Mesenchymal stem cell (in vitro differentiated cells and primary cell): ENCODE measurements at regions not wholly inside any gene's neighbourhood (a gene's known extent, or its start where the extent isn't known, plus 50 kb on each side); places are given as distances from the start of the nearest gene placed in this dataset.

Source experiments
- DNase-seq: peaks from one replicate; pipeline ENCODE4 v3.0.0-alpha.2; 2013
- H2AFZ ChIP-seq: one replicate; pipeline ENCODE4 v1.6.1; 2013; ENCODE audit warnings: low read depth, mild to moderate bottlenecking, control low read depth, inconsistent platforms, low read length, moderate library complexity
- H2AK5ac ChIP-seq: 2 replicates; pipeline ENCODE4 v1.6.1; 2013; ENCODE audit warnings: low read length, moderate library complexity, mild to moderate bottlenecking, inconsistent platforms; ENCODE audit not compliant: severe bottlenecking
- H2BK120ac ChIP-seq: one replicate; pipeline ENCODE4 v1.6.1; 2013; ENCODE audit warnings: low read depth, mild to moderate bottlenecking, inconsistent platforms, low read length, moderate library complexity
- H2BK12ac ChIP-seq, 2 experiments: one replicate each; pipeline ENCODE4 v1.6.1; 2013; ENCODE audit warnings: inconsistent platforms in 2 of 2, low read length in 2 of 2, mild to moderate bottlenecking in 2 of 2, moderate library complexity in 2 of 2, control low read depth in 1 of 2
- H2BK15ac ChIP-seq: one replicate; pipeline ENCODE4 v1.6.1; 2013; ENCODE audit warnings: mild to moderate bottlenecking, low read depth, inconsistent platforms; ENCODE audit not compliant: poor library complexity, severe bottlenecking
- H2BK5ac ChIP-seq: 2 replicates; pipeline ENCODE4 v1.6.1; 2013; ENCODE audit warnings: low read depth, mild to moderate bottlenecking, low read length, control low read depth, inconsistent platforms; ENCODE audit not compliant: poor library complexity, severe bottlenecking
- H3K14ac ChIP-seq, 2 experiments: one replicate each; pipeline ENCODE4 v1.6.1; 2013; ENCODE audit warnings: inconsistent platforms in 2 of 2, low read length in 2 of 2, control low read depth in 1 of 2, mild to moderate bottlenecking in 1 of 2, moderate library complexity in 1 of 2
- H3K18ac ChIP-seq, 2 experiments: one replicate each; pipeline ENCODE4 v1.6.1; 2013; ENCODE audit warnings: inconsistent platforms in 2 of 2, low read length in 2 of 2, control low read depth in 1 of 2, low read depth in 1 of 2, mild to moderate bottlenecking in 1 of 2
- H3K23ac ChIP-seq, 2 experiments: one replicate each; pipeline ENCODE4 v1.6.1; 2013; ENCODE audit warnings: inconsistent platforms in 2 of 2, low read length in 2 of 2, mild to moderate bottlenecking in 2 of 2, moderate library complexity in 2 of 2, control low read depth in 1 of 2
- H3K27ac ChIP-seq: 2 replicates; pipeline ENCODE4 v1.5.1; 2013; ENCODE audit warnings: mild to moderate bottlenecking, moderate library complexity, low read length, control low read depth, inconsistent platforms; ENCODE audit not compliant: poor library complexity, severe bottlenecking
- H3K27me3 ChIP-seq, 2 experiments: 2 replicates each; pipeline versions ENCODE4 v1.6.1 to v1.7.0; 2013; ENCODE audit warnings: low read length in 2 of 2, mild to moderate bottlenecking in 2 of 2, moderate library complexity in 2 of 2, control low read depth in 1 of 2, inconsistent platforms in 1 of 2; ENCODE audit not compliant: control insufficient read depth in 1 of 2, insufficient read depth in 1 of 2
- H3K36me3 ChIP-seq, 2 experiments: 2 replicates each; pipeline versions ENCODE4 v1.6.1 to v1.7.0; 2013; ENCODE audit warnings: low read length in 2 of 2, control low read depth in 1 of 2, inconsistent platforms in 1 of 2, low read depth in 1 of 2, mild to moderate bottlenecking in 1 of 2; ENCODE audit not compliant: insufficient read depth in 2 of 2, control insufficient read depth in 1 of 2
- H3K4ac ChIP-seq, 2 experiments: one replicate each; pipeline ENCODE4 v1.6.1; 2013; ENCODE audit warnings: inconsistent platforms in 2 of 2, low read length in 2 of 2, mild to moderate bottlenecking in 2 of 2, moderate library complexity in 2 of 2, control low read depth in 1 of 2, low read depth in 1 of 2
- H3K4me1 ChIP-seq: 2 replicates; pipeline ENCODE4 v1.6.1; 2013; ENCODE audit warnings: low read depth, low read length, control low read depth; ENCODE audit not compliant: control insufficient read depth, insufficient read depth
- H3K4me2 ChIP-seq: 2 replicates; pipeline ENCODE4 v1.6.1; 2013; ENCODE audit warnings: low read length, mild to moderate bottlenecking, inconsistent platforms; ENCODE audit not compliant: poor library complexity, severe bottlenecking
- H3K4me3 ChIP-seq, 2 experiments: 2 replicates each; pipeline versions ENCODE4 v1.5.1 to v1.7.0; 2013; ENCODE audit warnings: low read length in 2 of 2, mild to moderate bottlenecking in 2 of 2, control low read depth in 1 of 2, low read depth in 1 of 2; ENCODE audit not compliant: insufficient read depth in 1 of 2
- H3K79me1 ChIP-seq: replicated peaks from 2 replicates; pipeline ENCODE4 v1.6.1; 2013; ENCODE audit warnings: mild to moderate bottlenecking, control low read depth, low read length, inconsistent platforms; ENCODE audit not compliant: poor library complexity, severe bottlenecking
- H3K9ac ChIP-seq: 2 replicates; pipeline ENCODE4 v1.7.0; 2013; ENCODE audit warnings: mild to moderate bottlenecking, low read length, moderate library complexity
- H3K9me3 ChIP-seq: 2 replicates; pipeline ENCODE4 v1.7.0; 2013; ENCODE audit warnings: mild to moderate bottlenecking, low read length; ENCODE audit not compliant: control insufficient read depth
- H4K8ac ChIP-seq: one replicate; pipeline ENCODE4 v1.6.1; 2013; ENCODE audit warnings: inconsistent platforms, mild to moderate bottlenecking, low read length, moderate library complexity
- H4K91ac ChIP-seq: one replicate; pipeline ENCODE4 v1.6.1; 2013; ENCODE audit warnings: mild to moderate bottlenecking, low read length, inconsistent platforms
- WGBS: methylation state at CpG from one replicate; pipeline ENCODE4 v1.1.7; 2013; ENCODE audit warnings: mixed read lengths; 5-methylcytosine and 5-hydroxymethylcytosine counted together

- Histone ChIP-seq H2AFZ (peak overlapping the region; percentile 81), H3K23ac (no peak overlapping the region), H3K9ac (no peak overlapping the region), H3K79me1 (no peaks in the 10 kb centered on the region), H2AK5ac (no peak overlapping the region), H3K18ac (no peak overlapping the region), H2BK120ac (no peak overlapping the region), H3K36me3 (no peaks in the 10 kb centered on the region), H2BK15ac (no peak overlapping the region), H2BK5ac (no peak overlapping the region), H3K4me1 (no peaks in the 10 kb centered on the region), H3K4me3 (peak overlapping the region in 1 of 2 experiments; percentile 17), H3K27me3 (no peaks in the 10 kb centered on the region), H2BK12ac (no peak overlapping the region), H3K9me3 (no peaks in the 10 kb centered on the region), H3K4me2 (no peak overlapping the region), H4K8ac (no peak overlapping the region), H3K14ac (no peak overlapping the region), H3K4ac (no peak overlapping the region), H4K91ac (no peak overlapping the region), H3K27ac (no peak overlapping the region)
- no peak for DNase-seq
These were observed 511.2 kb upstream of the RAG2 start for GRCh38 chr11:37109286-37109585.

GRCh38 chr11:37108436-37109285 lies 510.6 kb upstream of the RAG2 start:
- peak; percentile 22 for DNase-seq
- H4K8ac ChIP-seq, result peak overlapping the region; percentile 80
- H3K4me3 ChIP-seq, result peak overlapping the region in 1 of 2 experiments; percentile 17
- no peak overlapping the region for H2BK120ac ChIP-seq
- no peak overlapping the region for H3K27ac ChIP-seq
- H3K79me1 ChIP-seq, result no peaks in the 10 kb centered on the region
- H3K4ac ChIP-seq, result no peak overlapping the region
- no peak overlapping the region for H2BK15ac ChIP-seq
- no peaks in the 10 kb centered on the region for H3K36me3 ChIP-seq
- no peak overlapping the region for H2BK12ac ChIP-seq
- H3K27me3 ChIP-seq, result no peaks in the 10 kb centered on the region
- H3K23ac ChIP-seq, result peak overlapping the region in 1 of 2 experiments; percentile 24
- H3K9ac ChIP-seq, result no peak overlapping the region
- no peak overlapping the region for H4K91ac ChIP-seq
- peak overlapping the region in 1 of 2 experiments; percentile 61 for H3K18ac ChIP-seq
- H3K4me1 ChIP-seq, result no peaks in the 10 kb centered on the region
- no peak overlapping the region for H2AK5ac ChIP-seq
- H2BK5ac ChIP-seq, result peak overlapping the region; percentile 9
- WGBS, result 100% methylated on average over 2 of the region's 6 CpGs
- no peak overlapping the region for H3K4me2 ChIP-seq
- peak overlapping the region; percentile 81 for H2AFZ ChIP-seq
- no peaks in the 10 kb centered on the region for H3K9me3 ChIP-seq
- no peak overlapping the region for H3K14ac ChIP-seq

- DNase-seq, result no peak
- Histone ChIP-seq H2BK5ac (no peak overlapping the region), H3K36me3 (no peaks in the 10 kb centered on the region), H3K79me1 (no peaks in the 10 kb centered on the region), H3K9me3 (no peaks in the 10 kb centered on the region), H3K27ac (no peak overlapping the region), H3K14ac (no peak overlapping the region), H2AFZ (no peak overlapping the region), H4K91ac (no peak overlapping the region), H2AK5ac (no peak overlapping the region), H3K23ac (no peak overlapping the region), H3K18ac (no peak overlapping the region), H3K4me1 (no peaks in the 10 kb centered on the region), H2BK120ac (no peak overlapping the region), H3K4ac (no peak overlapping the region), H3K9ac (no peak overlapping the region), H3K27me3 (no peaks in the 10 kb centered on the region), H4K8ac (no peak overlapping the region), H3K4me3 (no peak overlapping the region), H2BK15ac (no peak overlapping the region), H3K4me2 (no peak overlapping the region), H2BK12ac (no peak overlapping the region)
- WGBS, result 100% methylated on average over 1 of the region's 4 CpGs
These were observed 509.8 kb upstream of the RAG2 start for GRCh38 chr11:37107831-37108230.

- no peak overlapping the region for H3K23ac ChIP-seq
- no peak for DNase-seq
- no peaks in the 10 kb centered on the region for H3K4me1 ChIP-seq
- H3K9ac ChIP-seq, result no peak overlapping the region
- H4K8ac ChIP-seq, result no peak overlapping the region
- H3K4me2 ChIP-seq, result no peak overlapping the region
- no peak overlapping the region for H3K4ac ChIP-seq
- H4K91ac ChIP-seq, result no peak overlapping the region
- H2BK5ac ChIP-seq, result no peak overlapping the region
- H2BK12ac ChIP-seq, result no peak overlapping the region
- no peak overlapping the region for H3K14ac ChIP-seq
- H3K9me3 ChIP-seq, result no peaks in the 10 kb centered on the region
- H2AFZ ChIP-seq, result no peak overlapping the region
- no peaks in the 10 kb centered on the region for H3K27me3 ChIP-seq
- H2BK15ac ChIP-seq, result no peak overlapping the region
- no peak overlapping the region for H3K4me3 ChIP-seq
- no peak overlapping the region for H3K18ac ChIP-seq
- H2BK120ac ChIP-seq, result no peak overlapping the region
- no peak overlapping the region for H2AK5ac ChIP-seq
- no peaks in the 10 kb centered on the region for H3K79me1 ChIP-seq
- H3K36me3 ChIP-seq, result no peaks in the 10 kb centered on the region
- no peak overlapping the region for H3K27ac ChIP-seq
These were observed 509.4 kb upstream of the RAG2 start for GRCh38 chr11:37107415-37107814.
